ENCODE measurements at regions not wholly inside any gene's neighbourhood (a gene's known extent, or its start where the extent isn't known, plus 50 kb on each side); places are given as distances from the start of the nearest gene placed in this dataset.

- ChIA-PET POLR2A (no interaction called here), CTCF (interaction anchor here (0.6 to 2.6 kb wide), 3 partner anchors 13 to 126 kb away, joined by 3 to 21 read pairs (median 3); no protein-coding TSS in a partner anchor)
- no peak for DNase-seq (ENCODE audit: extremely low spot score)
- TF ChIP-seq NFRKB (IDR thresholded peaks at IDR 0.05) (no peak), FOXA1 (IDR thresholded peaks at IDR 0.05) (no peak), ARNT (IDR thresholded peaks at IDR 0.05) (no peak), SP1 (IDR thresholded peaks at IDR 0.05) (no peak), L3MBTL2 (conservative IDR thresholded peaks at IDR 0.05) (no peak), HDGF (IDR thresholded peaks at IDR 0.05; ENCODE audit: borderline replicate concordance) (no peak), CTBP1 (IDR thresholded peaks at IDR 0.05; ENCODE audit: borderline replicate concordance) (no peak), ELF4 (IDR thresholded peaks at IDR 0.05) (no peak), ZNF384 (IDR thresholded peaks at IDR 0.05) (no peak), SUZ12 (IDR thresholded peaks at IDR 0.05) (no peak)
Measured at GRCh38 chr10:117462424-117462792, 80.1 kb upstream of the EMX2 start.

GRCh38 chr10:117461766-117462423 lies 80.7 kb upstream of the EMX2 start:
- peak; percentile 97 for TF ChIP-seq PKNOX1 (IDR thresholded peaks at IDR 0.05)
- no peak for TF ChIP-seq ELF4 (IDR thresholded peaks at IDR 0.05)
- peak; percentile 74 for DNase-seq (ENCODE audit: extremely low spot score)
- POLR2A ChIA-PET = interaction anchor here (1.0 to 1.2 kb wide), 2 partner anchors 15 to 19 kb away, joined by 4 to 5 read pairs; no protein-coding TSS in a partner anchor
- CTCF ChIA-PET = interaction anchor here (0.6 to 2.6 kb wide), 4 partner anchors 10 to 126 kb away, joined by 3 to 21 read pairs (median 3); no protein-coding TSS in a partner anchor

- CTCF ChIA-PET = interaction anchor here (0.6 to 2.6 kb wide), 3 partner anchors 9 to 19 kb away, joined by 3 to 21 read pairs (median 3); no protein-coding TSS in a partner anchor
- TF ChIP-seq ARNT (IDR thresholded peaks at IDR 0.05) = no peak
- TF ChIP-seq FOXM1 (IDR thresholded peaks at IDR 0.05; ENCODE audit: borderline replicate concordance) = no peak
- TF ChIP-seq ZNF384 (IDR thresholded peaks at IDR 0.05) = no peak
- TF ChIP-seq TARDBP (IDR thresholded peaks at IDR 0.05) = no peak
- TF ChIP-seq FOXA1 (IDR thresholded peaks at IDR 0.05) = no peak
- TF ChIP-seq SUZ12 (IDR thresholded peaks at IDR 0.05) = no peak
- TF ChIP-seq LEF1 (IDR thresholded peaks at IDR 0.05; ENCODE audit: borderline replicate concordance) = no peak
- no peak for TF ChIP-seq NFRKB (IDR thresholded peaks at IDR 0.05)
- TF ChIP-seq PKNOX1 (IDR thresholded peaks at IDR 0.05) = no peak
- no peak for TF ChIP-seq SP1 (IDR thresholded peaks at IDR 0.05)
- no peak for TF ChIP-seq CTBP1 (IDR thresholded peaks at IDR 0.05; ENCODE audit: borderline replicate concordance)
- no peak for TF ChIP-seq L3MBTL2 (conservative IDR thresholded peaks at IDR 0.05)
- POLR2A ChIA-PET = interaction anchor here (1.0 to 1.2 kb wide), 2 partner anchors 14 to 19 kb away, joined by 4 to 5 read pairs; no protein-coding TSS in a partner anchor
- DNase-seq (ENCODE audit: extremely low spot score) = no peak
Measured at GRCh38 chr10:117460846-117461765, 81.4 kb upstream of the EMX2 start.

- CTCF ChIA-PET = interaction anchor here (1.9 to 3.2 kb wide), 2 partner anchors 9 to 16 kb away, joined by 4 to 15 read pairs; no protein-coding TSS in a partner anchor
- DNase-seq (ENCODE audit: extremely low spot score) = no peak
- POLR2A ChIA-PET = no interaction called here
- TF ChIP-seq FOXA1 (IDR thresholded peaks at IDR 0.05) = no peak
- no peak for TF ChIP-seq SP1 (IDR thresholded peaks at IDR 0.05)
- no peak for TF ChIP-seq BHLHE40 (IDR thresholded peaks at IDR 0.05; ENCODE audit: borderline replicate concordance)
- TF ChIP-seq ZNF384 (IDR thresholded peaks at IDR 0.05) = no peak
- TF ChIP-seq PKNOX1 (IDR thresholded peaks at IDR 0.05) = no peak
- no peak for TF ChIP-seq FOXM1 (IDR thresholded peaks at IDR 0.05; ENCODE audit: borderline replicate concordance)
- TF ChIP-seq ELF4 (IDR thresholded peaks at IDR 0.05) = no peak
- TF ChIP-seq NFRKB (IDR thresholded peaks at IDR 0.05) = no peak
- TF ChIP-seq SUZ12 (IDR thresholded peaks at IDR 0.05) = no peak
- TF ChIP-seq LEF1 (IDR thresholded peaks at IDR 0.05; ENCODE audit: borderline replicate concordance) = no peak
- no peak for TF ChIP-seq L3MBTL2 (conservative IDR thresholded peaks at IDR 0.05)
- no peak for TF ChIP-seq FOXK2 (IDR thresholded peaks at IDR 0.05)
- TF ChIP-seq ARNT (IDR thresholded peaks at IDR 0.05) = no peak
- no peak for TF ChIP-seq HDGF (IDR thresholded peaks at IDR 0.05; ENCODE audit: borderline replicate concordance)
- no peak for TF ChIP-seq TARDBP (IDR thresholded peaks at IDR 0.05)
Measured at GRCh38 chr10:117458571-117458970, 83.3 kb upstream of the PDZD8 start.

GRCh38 chr10:117457932-117458331 lies 82.7 kb upstream of the PDZD8 start:
- DNase-seq (ENCODE audit: extremely low spot score) = no peak
- TF ChIP-seq ARNT (IDR thresholded peaks at IDR 0.05) = no peak
- no peak for TF ChIP-seq ZNF384 (IDR thresholded peaks at IDR 0.05)
- TF ChIP-seq LEF1 (IDR thresholded peaks at IDR 0.05; ENCODE audit: borderline replicate concordance) = no peak
- no peak for TF ChIP-seq CTBP1 (IDR thresholded peaks at IDR 0.05; ENCODE audit: borderline replicate concordance)
- TF ChIP-seq TARDBP (IDR thresholded peaks at IDR 0.05) = no peak
- no peak for TF ChIP-seq FOXK2 (IDR thresholded peaks at IDR 0.05)
- TF ChIP-seq FOXM1 (IDR thresholded peaks at IDR 0.05; ENCODE audit: borderline replicate concordance) = no peak
- TF ChIP-seq PKNOX1 (IDR thresholded peaks at IDR 0.05) = no peak
- no peak for TF ChIP-seq SP1 (IDR thresholded peaks at IDR 0.05)
- ChIA-PET CTCF (interaction anchor here (1.1 to 3.2 kb wide), 3 partner anchors 8 to 15 kb away, joined by 3 to 15 read pairs (median 4); no protein-coding TSS in a partner anchor), POLR2A (no interaction called here)

Data from HEK293T (cell line).